ENCODE measurements at regions not wholly inside any gene's neighbourhood (a gene's known extent, or its start where the extent isn't known, plus 50 kb on each side); places are given as distances from the start of the nearest gene placed in this dataset.

DNA sequence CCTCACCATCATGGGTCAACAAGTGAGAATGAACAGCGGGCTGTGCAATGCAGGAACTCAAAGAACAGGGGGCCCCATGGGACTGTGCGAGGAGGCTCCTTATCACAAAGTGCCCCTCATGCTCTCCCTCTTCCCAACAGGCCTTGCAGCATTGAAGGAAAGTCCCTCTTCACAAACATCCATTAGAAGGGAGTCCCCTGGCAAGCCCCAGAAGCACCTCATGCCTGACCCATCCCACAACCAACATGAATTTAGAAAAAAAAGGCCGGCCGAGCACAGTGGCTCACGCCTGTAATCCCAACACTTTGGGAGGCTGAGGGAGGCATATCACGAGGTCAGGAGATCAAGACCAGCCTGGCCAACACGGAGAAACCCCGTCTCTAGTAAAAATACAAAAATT, 122.6 kb upstream of the FSTL4 start:
- Histone ChIP-seq H3K4me1 (ENCODE audit: control insufficient read depth, extremely low read depth, insufficient read depth, low read length) (no peaks in the 10 kb centered on the region), H3K27ac (ENCODE audit: insufficient read depth, low read length) (no peak overlapping the region), H3K36me3 (ENCODE audit: control insufficient read depth, insufficient read depth, low read length) (no peaks in the 10 kb centered on the region), H3K9ac (ENCODE audit: insufficient read depth, low read length) (no peak overlapping the region), H2AFZ (ENCODE audit: low read length) (no peak overlapping the region), H3K4me3 (replicated peaks in 1 of 4; ENCODE audit: control extremely low read depth in 1 of 4, insufficient read depth in 1 of 4, low read depth in 3 of 4, low read length in 4 of 4) (no peak overlapping the region), H4K20me1 (ENCODE audit: control insufficient read depth, extremely low read depth, insufficient read depth, low read length) (no peaks in the 10 kb centered on the region), H3K79me2 (ENCODE audit: control insufficient read depth, insufficient read depth, low read length) (no peaks in the 10 kb centered on the region), H3K4me2 (ENCODE audit: extremely low read depth, insufficient read depth, low read length) (no peak overlapping the region), H3K9me3 (ENCODE audit: control insufficient read depth, insufficient read depth, low read depth, low read length) (no peaks in the 10 kb centered on the region), H3K27me3 (ENCODE audit: control insufficient read depth, insufficient read depth, low read length) (no peaks in the 10 kb centered on the region)
- DNase-seq (ENCODE audit: low read depth in 2 of 2), result no peak
- TF ChIP-seq, protein P1, sequence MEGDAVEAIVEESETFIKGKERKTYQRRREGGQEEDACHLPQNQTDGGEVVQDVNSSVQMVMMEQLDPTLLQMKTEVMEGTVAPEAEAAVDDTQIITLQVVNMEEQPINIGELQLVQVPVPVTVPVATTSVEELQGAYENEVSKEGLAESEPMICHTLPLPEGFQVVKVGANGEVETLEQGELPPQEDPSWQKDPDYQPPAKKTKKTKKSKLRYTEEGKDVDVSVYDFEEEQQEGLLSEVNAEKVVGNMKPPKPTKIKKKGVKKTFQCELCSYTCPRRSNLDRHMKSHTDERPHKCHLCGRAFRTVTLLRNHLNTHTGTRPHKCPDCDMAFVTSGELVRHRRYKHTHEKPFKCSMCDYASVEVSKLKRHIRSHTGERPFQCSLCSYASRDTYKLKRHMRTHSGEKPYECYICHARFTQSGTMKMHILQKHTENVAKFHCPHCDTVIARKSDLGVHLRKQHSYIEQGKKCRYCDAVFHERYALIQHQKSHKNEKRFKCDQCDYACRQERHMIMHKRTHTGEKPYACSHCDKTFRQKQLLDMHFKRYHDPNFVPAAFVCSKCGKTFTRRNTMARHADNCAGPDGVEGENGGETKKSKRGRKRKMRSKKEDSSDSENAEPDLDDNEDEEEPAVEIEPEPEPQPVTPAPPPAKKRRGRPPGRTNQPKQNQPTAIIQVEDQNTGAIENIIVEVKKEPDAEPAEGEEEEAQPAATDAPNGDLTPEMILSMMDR (conservative IDR thresholded peaks at IDR 0.05 in 1 of 2, IDR thresholded peaks at IDR 0.05 in 1 of 2; ENCODE audit: low read depth in 1 of 2, low read length in 2 of 2), result no peak
- TF ChIP-seq EZH2 (IDR thresholded peaks at IDR 0.05; ENCODE audit: low read length, missing control alignments), result no peak

DNA sequence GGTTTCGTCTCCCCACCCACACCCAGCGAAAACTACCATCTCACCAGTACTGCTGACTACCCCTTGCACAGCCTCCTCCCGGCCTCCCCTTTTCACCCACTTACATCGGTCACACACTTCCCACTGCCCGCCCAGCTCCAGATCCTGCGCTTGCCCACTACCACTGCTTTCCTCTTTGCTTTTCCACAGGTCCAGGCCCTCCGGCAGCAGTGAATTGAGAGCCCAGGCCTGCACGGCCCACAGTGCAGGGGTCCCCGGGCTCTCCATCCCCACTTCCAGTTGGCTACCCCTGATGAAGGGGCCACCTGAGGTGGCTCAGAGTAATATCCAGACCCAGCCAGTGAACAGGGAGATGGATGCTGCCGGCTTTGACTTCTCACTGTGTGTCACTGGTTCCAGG, 120.2 kb upstream of the FSTL4 start:
- H3K79me2 ChIP-seq (ENCODE audit: control insufficient read depth, insufficient read depth, low read length), result no peaks in the 10 kb centered on the region
- H3K9me3 ChIP-seq (ENCODE audit: control insufficient read depth, insufficient read depth, low read depth, low read length), result no peaks in the 10 kb centered on the region
- no peaks in the 10 kb centered on the region for H3K27me3 ChIP-seq (ENCODE audit: control insufficient read depth, insufficient read depth, low read length)
- no peaks in the 10 kb centered on the region for H4K20me1 ChIP-seq (ENCODE audit: control insufficient read depth, extremely low read depth, insufficient read depth, low read length)
- no peak overlapping the region for H2AFZ ChIP-seq (ENCODE audit: low read length)
- no peak for DNase-seq (ENCODE audit: low read depth in 2 of 2)
- TF ChIP-seq, protein P1 (conservative IDR thresholded peaks at IDR 0.05 in 1 of 2, IDR thresholded peaks at IDR 0.05 in 1 of 2; ENCODE audit: low read depth in 1 of 2, low read length in 2 of 2), result no peak
- TF ChIP-seq EZH2 (IDR thresholded peaks at IDR 0.05; ENCODE audit: low read length, missing control alignments), result no peak
- H3K36me3 ChIP-seq (ENCODE audit: control insufficient read depth, insufficient read depth, low read length), result no peaks in the 10 kb centered on the region
- no peak overlapping the region for H3K4me2 ChIP-seq (ENCODE audit: extremely low read depth, insufficient read depth, low read length)
- no peak overlapping the region for H3K9ac ChIP-seq (ENCODE audit: insufficient read depth, low read length)
- H3K4me3 ChIP-seq (replicated peaks in 1 of 4; ENCODE audit: control extremely low read depth in 1 of 4, insufficient read depth in 1 of 4, low read depth in 3 of 4, low read length in 4 of 4), result no peak overlapping the region
- H3K4me1 ChIP-seq (ENCODE audit: control insufficient read depth, extremely low read depth, insufficient read depth, low read length), result no peaks in the 10 kb centered on the region
- H3K27ac ChIP-seq (ENCODE audit: insufficient read depth, low read length), result no peak overlapping the region

DNA sequence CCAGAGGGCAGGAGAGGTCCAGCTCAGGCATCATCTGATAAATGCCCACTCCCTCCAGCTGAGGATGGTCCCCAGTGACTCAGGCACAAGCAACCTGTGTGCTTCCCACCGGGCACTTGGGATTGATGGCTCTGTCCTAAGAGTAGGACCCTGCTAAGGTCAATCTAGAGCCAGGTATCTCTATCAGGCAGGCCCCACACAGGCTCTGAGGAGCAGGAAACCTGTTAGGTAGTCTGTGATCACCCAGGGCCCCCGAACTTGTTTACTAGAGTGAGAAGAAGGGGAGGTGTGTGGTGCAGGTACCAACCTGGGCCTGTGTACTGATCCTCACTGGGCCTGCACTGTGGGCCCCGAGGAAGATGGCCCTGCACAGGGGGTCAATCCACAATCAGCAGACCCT, 119.6 kb upstream of the FSTL4 start:
- no peak for DNase-seq (ENCODE audit: low read depth in 2 of 2)
- Histone ChIP-seq H3K4me3 (replicated peaks in 1 of 4; ENCODE audit: control extremely low read depth in 1 of 4, insufficient read depth in 1 of 4, low read depth in 3 of 4, low read length in 4 of 4) (no peak overlapping the region), H3K9ac (ENCODE audit: insufficient read depth, low read length) (no peak overlapping the region), H3K4me2 (ENCODE audit: extremely low read depth, insufficient read depth, low read length) (no peak overlapping the region), H2AFZ (ENCODE audit: low read length) (no peak overlapping the region), H3K27ac (ENCODE audit: insufficient read depth, low read length) (no peak overlapping the region), H3K9me3 (ENCODE audit: control insufficient read depth, insufficient read depth, low read depth, low read length) (no peaks in the 10 kb centered on the region), H3K36me3 (ENCODE audit: control insufficient read depth, insufficient read depth, low read length) (no peaks in the 10 kb centered on the region), H3K27me3 (ENCODE audit: control insufficient read depth, insufficient read depth, low read length) (no peaks in the 10 kb centered on the region), H4K20me1 (ENCODE audit: control insufficient read depth, extremely low read depth, insufficient read depth, low read length) (no peaks in the 10 kb centered on the region), H3K79me2 (ENCODE audit: control insufficient read depth, insufficient read depth, low read length) (no peaks in the 10 kb centered on the region), H3K4me1 (ENCODE audit: control insufficient read depth, extremely low read depth, insufficient read depth, low read length) (no peaks in the 10 kb centered on the region)
- TF ChIP-seq, protein P1 (conservative IDR thresholded peaks at IDR 0.05 in 1 of 2, IDR thresholded peaks at IDR 0.05 in 1 of 2; ENCODE audit: low read depth in 1 of 2, low read length in 2 of 2), result no peak
- no peak for TF ChIP-seq EZH2 (IDR thresholded peaks at IDR 0.05; ENCODE audit: low read length, missing control alignments)

All from fibroblast of lung (primary cell).